GM12873 (cell line): ENCODE measurements at regions not wholly inside any gene's neighbourhood (a gene's known extent, or its start where the extent isn't known, plus 50 kb on each side); places are given as distances from the start of the nearest gene placed in this dataset.

Experiments used
- TF ChIP-seq, protein P1 (sequence below): IDR thresholded peaks from 2 replicates; pipeline ENCODE4 v1.5.1; 2012; ENCODE audit warnings: low read depth, mild to moderate bottlenecking, moderate library complexity, low read length, control low read depth; ENCODE audit not compliant: insufficient read depth; ENCODE audit errors: missing control alignments

DNA sequence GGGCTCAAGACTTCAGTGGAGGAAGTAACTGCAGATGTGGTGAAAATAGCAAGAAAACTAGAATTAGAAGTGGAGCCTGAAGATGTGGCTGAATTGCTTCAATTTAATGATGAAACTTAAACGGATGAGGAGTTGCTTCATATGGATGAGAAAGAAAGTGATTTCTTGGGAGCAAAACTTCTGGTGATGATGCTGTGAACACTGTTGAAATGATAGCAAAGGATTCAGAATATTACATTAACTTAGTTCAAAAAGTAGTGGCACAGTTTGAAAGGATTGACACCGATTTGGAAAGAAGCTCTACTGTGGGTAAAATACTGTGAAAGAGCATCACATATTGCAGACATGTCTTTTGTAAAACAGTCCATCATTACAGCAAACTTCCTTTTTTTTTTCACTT, 638.0 kb downstream of the NYAP2 start:
- TF ChIP-seq, protein P1, sequence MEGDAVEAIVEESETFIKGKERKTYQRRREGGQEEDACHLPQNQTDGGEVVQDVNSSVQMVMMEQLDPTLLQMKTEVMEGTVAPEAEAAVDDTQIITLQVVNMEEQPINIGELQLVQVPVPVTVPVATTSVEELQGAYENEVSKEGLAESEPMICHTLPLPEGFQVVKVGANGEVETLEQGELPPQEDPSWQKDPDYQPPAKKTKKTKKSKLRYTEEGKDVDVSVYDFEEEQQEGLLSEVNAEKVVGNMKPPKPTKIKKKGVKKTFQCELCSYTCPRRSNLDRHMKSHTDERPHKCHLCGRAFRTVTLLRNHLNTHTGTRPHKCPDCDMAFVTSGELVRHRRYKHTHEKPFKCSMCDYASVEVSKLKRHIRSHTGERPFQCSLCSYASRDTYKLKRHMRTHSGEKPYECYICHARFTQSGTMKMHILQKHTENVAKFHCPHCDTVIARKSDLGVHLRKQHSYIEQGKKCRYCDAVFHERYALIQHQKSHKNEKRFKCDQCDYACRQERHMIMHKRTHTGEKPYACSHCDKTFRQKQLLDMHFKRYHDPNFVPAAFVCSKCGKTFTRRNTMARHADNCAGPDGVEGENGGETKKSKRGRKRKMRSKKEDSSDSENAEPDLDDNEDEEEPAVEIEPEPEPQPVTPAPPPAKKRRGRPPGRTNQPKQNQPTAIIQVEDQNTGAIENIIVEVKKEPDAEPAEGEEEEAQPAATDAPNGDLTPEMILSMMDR = no peak

DNA sequence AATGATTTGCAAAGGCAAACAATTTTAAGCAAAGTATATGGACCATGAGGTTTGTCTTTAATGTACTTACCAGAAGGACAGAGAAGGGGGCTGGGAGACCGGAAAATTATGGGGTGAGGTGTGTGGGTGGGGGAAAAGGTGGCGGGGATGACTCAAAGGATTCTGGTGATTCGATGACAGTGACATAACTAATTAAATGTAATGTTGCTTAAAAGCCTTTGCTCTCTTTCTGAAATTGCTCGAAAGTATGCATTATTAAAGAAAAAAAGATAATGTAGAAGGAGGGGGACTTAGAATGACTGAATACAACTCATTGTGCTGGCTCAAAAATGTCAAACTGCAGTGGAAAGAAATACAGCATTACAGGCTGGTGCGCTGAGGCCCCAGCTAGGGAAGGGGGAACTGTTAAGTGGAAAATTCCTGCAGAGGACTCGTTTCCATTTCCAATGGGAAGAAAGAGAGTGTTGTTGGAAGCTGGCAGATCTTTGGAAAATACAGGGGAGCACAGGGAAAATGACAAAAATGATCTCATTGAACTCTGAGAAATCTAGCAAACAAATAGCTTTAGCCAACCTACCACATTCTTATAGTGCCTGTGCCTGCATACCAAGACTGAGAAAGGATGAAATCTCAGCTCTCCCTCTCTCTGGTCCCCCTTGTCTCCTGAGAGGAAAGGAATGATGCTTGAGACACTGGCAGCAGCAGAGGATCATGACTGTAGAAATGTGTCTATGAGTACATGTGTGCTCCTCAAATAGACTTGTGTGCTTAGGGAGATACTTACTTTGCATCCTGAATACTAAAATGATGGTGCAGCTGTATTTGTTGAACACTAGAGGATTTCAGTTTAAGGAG, 632.4 kb downstream of the NYAP2 start:
- TF ChIP-seq, protein P1 = no peak

DNA sequence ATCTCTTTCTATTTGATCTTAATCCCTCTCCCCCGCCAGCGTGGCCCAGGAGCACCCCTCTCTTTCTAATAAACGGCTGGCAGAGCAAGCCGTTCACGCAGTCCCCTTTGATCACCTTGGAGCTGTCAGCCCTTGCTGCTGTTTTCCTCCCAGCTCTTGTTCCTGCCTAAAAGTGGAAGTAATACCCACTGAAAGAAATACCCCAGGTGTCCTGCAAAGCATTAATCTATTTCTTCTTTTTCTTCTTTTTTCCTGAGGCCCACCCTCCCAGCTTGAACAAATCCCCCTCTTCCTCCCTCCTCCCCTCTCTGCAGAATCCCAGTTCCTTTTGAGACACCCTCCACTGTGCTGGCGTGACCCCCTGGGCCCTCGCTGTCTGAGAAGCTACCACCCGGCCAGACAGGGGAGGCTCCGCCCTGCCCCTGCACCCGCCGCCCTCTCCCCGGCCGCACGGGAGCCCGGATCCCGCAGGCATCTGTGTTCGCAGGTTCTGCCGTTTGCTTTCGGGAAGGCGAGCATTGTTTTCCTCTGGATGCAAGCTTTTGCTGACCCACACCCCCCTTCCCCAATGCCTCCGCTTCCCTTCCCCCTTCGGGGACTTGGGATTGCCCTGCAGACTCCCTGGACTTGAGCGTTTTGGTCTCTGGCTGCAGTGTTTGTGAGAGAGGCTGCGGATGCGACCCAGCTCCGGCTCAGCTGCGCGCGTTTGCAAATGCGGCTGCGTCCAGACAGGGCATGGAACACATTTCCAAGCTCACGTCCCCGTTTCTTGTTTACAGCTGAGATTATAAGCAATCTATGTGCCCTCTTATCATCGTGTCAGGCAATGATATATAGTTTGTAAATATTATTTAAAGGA, 631.5 kb downstream of the NYAP2 start:
- TF ChIP-seq, protein P1 = no peak

DNA sequence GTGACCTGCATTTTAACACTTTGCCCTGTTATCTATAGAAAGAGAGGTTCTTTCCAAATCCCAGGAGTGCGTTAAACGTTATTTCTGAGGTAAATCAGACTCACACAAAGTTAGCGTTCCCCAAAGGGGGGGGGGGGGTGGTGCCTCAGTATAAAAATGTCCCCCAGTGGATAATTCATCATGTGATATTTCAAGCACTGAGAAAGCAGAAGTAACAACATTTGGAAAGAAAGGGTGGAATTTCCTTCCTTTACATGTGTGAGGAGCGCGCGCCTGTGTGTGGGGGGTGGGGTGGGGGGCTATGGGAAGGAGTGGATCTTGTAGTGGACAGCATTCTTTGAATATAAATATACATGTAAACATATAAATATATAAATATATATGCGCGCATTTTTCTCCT, 630.9 kb downstream of the NYAP2 start:
- TF ChIP-seq, protein P1 = no peak

DNA sequence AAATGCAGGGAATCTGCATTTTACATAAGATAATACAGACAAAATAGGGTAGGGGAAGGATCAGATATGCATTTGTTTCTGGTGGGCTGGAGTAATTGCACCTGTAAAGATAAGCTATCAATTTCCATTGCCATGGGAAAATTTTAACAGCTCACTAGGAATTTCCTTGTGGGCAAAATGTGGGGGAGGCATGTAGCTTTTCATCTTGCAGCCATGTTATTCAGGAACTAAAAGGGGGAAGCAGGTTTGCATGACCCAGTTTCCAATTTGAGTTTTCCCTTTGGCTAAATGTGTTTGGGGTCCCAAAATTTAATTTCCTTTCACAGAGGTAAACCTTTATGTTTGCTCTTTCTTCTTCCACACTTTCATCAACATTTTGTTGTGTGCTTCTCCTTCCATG, 624.4 kb downstream of the NYAP2 start:
- TF ChIP-seq, protein P1 = no peak

DNA sequence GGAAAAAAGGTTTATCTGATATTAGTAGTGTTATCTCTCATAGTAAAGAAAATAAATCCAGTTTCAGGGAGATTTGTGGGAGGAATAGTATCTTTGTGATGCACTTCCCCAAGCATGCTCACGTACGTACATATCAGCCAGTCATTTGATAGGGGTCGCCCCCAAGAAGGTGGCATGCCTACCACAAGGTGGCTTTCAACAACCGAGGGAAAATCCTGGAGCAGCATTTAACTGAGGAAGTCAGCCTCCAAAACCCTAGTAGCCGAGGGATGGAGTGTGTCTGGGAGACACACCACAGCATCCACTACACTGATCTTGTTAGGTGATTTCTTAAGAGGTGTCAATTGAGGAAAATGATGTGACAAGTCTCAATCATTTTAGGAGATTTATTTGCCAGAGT, 623.9 kb downstream of the NYAP2 start:
- TF ChIP-seq, protein P1 = no peak

DNA sequence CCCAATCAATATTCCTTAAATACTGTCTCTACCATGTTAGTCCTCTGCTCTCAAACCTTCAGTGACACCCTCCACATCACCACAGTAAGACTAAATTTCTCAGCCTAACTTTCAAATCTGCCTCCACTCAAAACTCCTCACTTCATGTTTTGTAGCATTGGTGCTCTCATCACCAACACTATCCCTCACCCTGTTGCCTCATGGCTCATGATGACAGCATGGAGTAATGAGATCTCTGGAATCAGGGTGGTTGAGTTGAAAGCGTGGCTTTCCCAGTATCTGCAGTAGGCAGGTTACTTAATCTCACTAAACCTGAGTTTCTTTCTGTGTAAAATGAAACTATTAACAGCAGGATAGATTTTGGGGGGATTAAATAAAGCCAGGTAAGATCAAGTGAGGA, 621.4 kb downstream of the NYAP2 start:
- TF ChIP-seq, protein P1 = no peak
